Mucosa of rectum (tissue), 2 donors: ENCODE measurements at regions not wholly inside any gene's neighbourhood (a gene's known extent, or its start where the extent isn't known, plus 50 kb on each side); places are given as distances from the start of the nearest gene placed in this dataset.
"Not testable (repeated sequence)": the region's sequence is repeated elsewhere in the genome, so short reads cannot be mapped to it uniquely, and the experiment has no call there.

Source experiments
- H3K27ac ChIP-seq, 2 donors: one replicate each; pipeline ENCODE4 v1.7.0; 2013; ENCODE audit warnings: inconsistent platforms in 2 of 2, low read depth in 2 of 2, low read length in 2 of 2
- H3K27me3 ChIP-seq, 2 donors: one replicate each; pipeline ENCODE4 v1.7.0; 2013; ENCODE audit warnings: low read length in 2 of 2; ENCODE audit not compliant: control insufficient read depth in 2 of 2, insufficient read depth in 2 of 2
- H3K36me3 ChIP-seq, 2 donors: one replicate each; pipeline ENCODE4 v1.7.0; 2013; ENCODE audit warnings: low read length in 2 of 2; ENCODE audit not compliant: control insufficient read depth in 2 of 2, insufficient read depth in 2 of 2
- H3K4me1 ChIP-seq, 2 donors: one replicate each; pipeline ENCODE4 v1.7.0; 2013; ENCODE audit warnings: low read length in 2 of 2, mild to moderate bottlenecking in 1 of 2; ENCODE audit not compliant: control insufficient read depth in 2 of 2, insufficient read depth in 2 of 2
- H3K4me3 ChIP-seq, 2 donors: one replicate each; pipeline ENCODE4 v1.7.0; 2013; ENCODE audit warnings: low read length in 2 of 2
- H3K9ac ChIP-seq, 2 donors: one replicate each; pipeline ENCODE4 v1.7.0; 2013; ENCODE audit warnings: low read length in 2 of 2, low read depth in 1 of 2, mild to moderate bottlenecking in 1 of 2
- H3K9me3 ChIP-seq, 2 donors: one replicate each; pipeline ENCODE4 v1.7.0; 2013; ENCODE audit warnings: low read length in 2 of 2; ENCODE audit not compliant: control insufficient read depth in 2 of 2
- donor health status: healthy.
- donor health status: Normal muscosa, but diverticular disease.

DNA sequence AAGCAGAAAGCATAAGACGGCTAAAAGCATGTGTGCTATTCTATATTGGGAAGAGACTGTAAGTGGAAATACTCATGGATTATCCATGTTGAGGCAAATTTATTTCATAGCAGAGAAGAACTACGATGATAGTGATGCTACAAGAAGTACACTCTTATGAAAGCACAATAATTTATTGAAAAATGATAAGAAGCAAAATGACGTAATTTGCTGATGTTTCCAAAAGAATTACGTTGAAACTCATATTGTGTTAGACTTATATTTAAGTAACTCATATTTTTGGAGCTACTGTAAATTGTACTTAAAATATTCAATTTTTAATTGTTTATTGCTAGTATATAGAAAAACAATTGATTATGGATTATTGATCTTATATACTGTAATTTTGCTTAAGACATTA, 1622.5 kb downstream of the REEP3 start:
- Histone ChIP-seq H3K4me3 (no peak overlapping the region), H3K9me3 (no peaks in the 10 kb centered on the region), H3K27ac (no peak overlapping the region), H3K27me3 (no peaks in the 10 kb centered on the region), H3K9ac (no peak overlapping the region), H3K4me1 (no peaks in the 10 kb centered on the region), H3K36me3 (no peaks in the 10 kb centered on the region)

DNA sequence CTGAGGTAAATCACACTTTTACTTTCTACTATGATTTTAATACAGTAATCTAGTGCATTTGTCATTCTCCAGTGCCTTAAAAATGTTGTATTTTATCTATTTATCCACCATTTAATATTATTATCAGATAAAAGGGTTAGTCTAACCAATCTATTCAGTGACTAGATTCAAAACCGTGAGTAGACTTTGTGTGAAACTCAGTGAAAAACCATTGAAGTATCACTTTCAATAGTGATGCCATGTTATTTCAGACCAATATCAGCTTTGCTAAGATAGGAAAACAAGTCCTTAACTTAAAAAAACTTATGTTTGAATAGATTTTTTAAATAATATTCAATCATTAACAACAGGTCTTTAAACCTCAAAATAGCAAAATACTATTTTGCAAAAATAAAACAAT, 1628.7 kb downstream of the REEP3 start:
- H3K27me3 ChIP-seq = no peaks in the 10 kb centered on the region
- no peak overlapping the region for H3K4me3 ChIP-seq
- H3K4me1 ChIP-seq = no peaks in the 10 kb centered on the region
- no peaks in the 10 kb centered on the region for H3K9me3 ChIP-seq
- H3K36me3 ChIP-seq = no peaks in the 10 kb centered on the region
- no peak overlapping the region for H3K9ac ChIP-seq
- no peak overlapping the region for H3K27ac ChIP-seq

DNA sequence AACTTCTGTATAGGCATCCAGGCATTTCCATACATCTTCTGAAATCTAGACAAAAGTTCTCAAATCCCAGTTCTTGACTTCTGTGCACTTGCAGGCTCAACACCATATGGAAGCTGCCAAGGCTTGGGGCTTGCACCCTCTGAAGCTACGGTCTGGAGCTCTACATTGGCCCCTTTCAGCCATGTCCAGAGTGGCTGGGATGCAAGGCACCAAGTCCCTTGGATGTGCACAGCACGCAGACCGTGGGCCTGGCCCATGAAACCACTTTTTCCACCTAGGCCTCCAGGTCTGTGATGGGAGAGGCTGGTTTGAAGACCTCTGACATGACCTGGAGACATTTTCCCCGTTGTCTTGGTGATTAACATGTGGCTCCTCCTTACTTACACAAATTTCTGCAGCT, 1645.1 kb downstream of the REEP3 start:
- Histone ChIP-seq H3K4me1 (no peaks in the 10 kb centered on the region), H3K27ac (no peak overlapping the region), H3K4me3 (no peak overlapping the region), H3K27me3 (no peaks in the 10 kb centered on the region), H3K36me3 (no peaks in the 10 kb centered on the region), H3K9me3 (no peaks in the 10 kb centered on the region), H3K9ac (no peak overlapping the region)

DNA sequence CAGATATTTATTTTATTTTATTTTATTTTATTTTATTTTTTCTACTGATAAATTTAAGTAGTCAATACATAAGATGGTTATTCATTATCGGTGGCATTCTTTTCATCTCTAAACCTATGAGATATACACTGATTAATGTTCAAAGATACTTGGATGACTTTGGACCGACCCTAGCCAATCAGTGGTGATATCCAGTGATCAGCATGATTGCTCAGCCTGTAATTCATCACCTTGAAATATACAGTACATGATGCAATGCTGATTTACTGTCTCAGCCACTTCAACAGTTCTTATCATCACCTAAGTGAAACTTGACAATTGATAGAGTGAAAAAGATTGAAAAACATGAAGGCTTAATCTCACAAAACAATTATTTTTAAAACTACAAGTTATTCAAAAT, 1651.0 kb downstream of the REEP3 start:
- no peak overlapping the region for H3K27ac ChIP-seq
- H3K27me3 ChIP-seq = no peaks in the 10 kb centered on the region

DNA sequence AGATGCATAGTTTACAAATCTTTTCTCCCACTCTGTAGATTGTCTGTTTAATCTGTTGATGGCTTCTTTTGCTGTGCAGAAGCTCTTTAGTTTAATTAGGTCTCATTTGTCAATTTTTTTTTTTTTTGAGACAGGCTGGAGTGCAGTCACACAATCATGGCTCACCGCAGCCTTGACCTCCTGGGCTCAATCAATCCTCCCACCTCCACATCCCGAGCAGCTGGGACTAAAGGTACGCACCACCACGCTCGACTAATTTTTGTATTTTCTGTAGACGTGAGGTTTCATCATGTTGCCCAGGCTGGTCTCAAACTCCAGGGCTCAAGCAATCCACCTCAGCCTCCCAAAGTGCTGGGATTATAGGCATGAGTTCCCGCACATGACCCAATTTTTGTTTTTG, 1655.8 kb downstream of the REEP3 start:
- Histone ChIP-seq H3K36me3 (no peaks in the 10 kb centered on the region), H3K9me3 (no peaks in the 10 kb centered on the region), H3K9ac (no peak overlapping the region), H3K27me3 (no peaks in the 10 kb centered on the region), H3K4me3 (no peak overlapping the region), H3K27ac (no peak overlapping the region), H3K4me1 (no peaks in the 10 kb centered on the region)

More for the DNA sequence above, 1651.0 kb downstream of the REEP3 start:
- Histone ChIP-seq H3K9ac (no peak overlapping the region), H3K4me3 (no peak overlapping the region), H3K4me1 (no peaks in the 10 kb centered on the region), H3K9me3 (no peaks in the 10 kb centered on the region), H3K36me3 (no peaks in the 10 kb centered on the region)

DNA sequence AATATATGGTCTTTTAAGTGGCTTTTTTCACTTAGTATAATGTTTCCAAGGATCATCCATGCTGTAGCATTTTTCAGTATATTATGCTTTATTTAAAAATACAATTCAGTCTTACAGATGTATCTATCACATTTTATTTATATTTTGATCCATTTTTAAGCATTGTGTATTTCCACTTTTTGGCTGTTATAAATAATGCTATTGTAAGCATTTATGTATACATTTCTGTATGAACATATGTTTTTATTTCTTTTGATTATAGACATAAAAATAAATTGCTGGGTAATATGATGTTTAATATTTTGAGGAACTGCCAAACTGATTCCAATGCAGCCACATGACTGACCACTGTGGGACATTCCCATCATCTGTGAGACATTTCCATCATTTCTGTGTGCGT, 1662.0 kb downstream of the REEP3 start:
- Histone ChIP-seq H3K9ac (no peak overlapping the region), H3K27ac (no peak overlapping the region), H3K4me1 (no peaks in the 10 kb centered on the region), H3K9me3 (no peaks in the 10 kb centered on the region), H3K36me3 (no peaks in the 10 kb centered on the region), H3K27me3 (no peaks in the 10 kb centered on the region), H3K4me3 (no peak overlapping the region)

DNA sequence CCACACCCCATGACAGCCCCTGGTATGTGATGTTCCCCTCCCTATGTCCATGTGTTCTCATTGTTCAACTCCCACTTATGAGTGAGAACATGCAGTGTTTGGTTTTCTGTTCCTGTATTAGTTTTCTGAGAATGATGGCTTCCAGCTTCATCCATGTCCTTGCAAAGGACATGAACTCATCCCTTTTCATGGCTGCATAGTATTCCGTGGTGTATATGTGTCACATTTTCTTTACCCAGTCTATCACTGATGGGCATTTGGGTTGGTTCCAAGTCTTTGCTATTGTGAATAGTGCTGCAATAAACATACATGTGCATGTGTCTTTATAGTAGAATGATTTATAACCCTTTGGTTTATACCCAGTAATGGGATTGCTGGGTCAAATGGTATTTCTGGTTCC, 1665.5 kb downstream of the REEP3 start:
- not testable (repeated sequence) for H3K27me3 ChIP-seq, H3K27ac ChIP-seq, H3K4me3 ChIP-seq, H3K9ac ChIP-seq, H3K4me1 ChIP-seq, H3K9me3 ChIP-seq, H3K36me3 ChIP-seq

DNA sequence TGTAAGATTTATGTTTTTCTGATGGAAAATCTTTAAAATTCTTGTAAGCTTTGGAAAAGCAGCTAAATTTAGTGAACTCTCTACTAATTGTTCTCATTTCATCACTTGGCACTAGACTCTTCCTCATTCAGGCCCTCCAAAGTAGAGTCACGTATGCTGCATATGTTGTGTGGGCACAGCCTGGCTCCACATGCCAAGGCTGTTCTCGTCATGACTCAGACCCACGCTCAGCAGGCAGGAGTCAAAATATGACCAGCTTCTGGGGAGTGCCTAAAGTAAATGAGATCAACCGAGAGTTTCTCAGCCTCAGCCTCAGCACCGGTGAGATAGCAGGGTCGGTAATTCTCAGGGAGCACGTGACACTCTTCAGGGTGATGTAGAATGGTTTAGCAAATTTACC, 1672.9 kb downstream of the REEP3 start:
- H3K27me3 ChIP-seq = no peaks in the 10 kb centered on the region
- H3K27ac ChIP-seq = no peak overlapping the region
- H3K9me3 ChIP-seq = no peaks in the 10 kb centered on the region
- H3K4me1 ChIP-seq = no peaks in the 10 kb centered on the region
- no peaks in the 10 kb centered on the region for H3K36me3 ChIP-seq
- no peak overlapping the region for H3K4me3 ChIP-seq
- no peak overlapping the region for H3K9ac ChIP-seq

DNA sequence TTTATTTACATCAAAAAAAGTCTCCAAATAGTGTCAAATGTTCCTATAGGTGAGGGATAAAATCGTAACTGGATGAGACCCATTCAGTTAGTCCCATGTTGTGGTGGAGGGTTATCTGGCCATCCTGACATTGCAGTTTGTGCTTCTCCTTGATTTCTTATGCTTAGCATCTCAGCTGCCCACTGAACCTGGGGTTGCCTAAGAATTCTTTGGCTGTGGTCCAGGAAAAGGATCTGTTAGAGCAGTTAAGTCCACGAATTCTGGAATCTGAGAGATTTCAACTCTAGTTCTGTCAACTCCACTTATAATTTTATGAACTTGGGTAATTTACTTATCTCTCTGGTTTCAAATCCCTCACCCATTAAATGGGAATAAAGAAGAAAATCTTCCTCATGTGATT, 1673.4 kb downstream of the REEP3 start:
- Histone ChIP-seq H3K4me3 (no peak overlapping the region), H3K27me3 (no peaks in the 10 kb centered on the region), H3K9ac (no peak overlapping the region), H3K27ac (no peak overlapping the region), H3K4me1 (no peaks in the 10 kb centered on the region), H3K9me3 (no peaks in the 10 kb centered on the region), H3K36me3 (no peaks in the 10 kb centered on the region)

DNA sequence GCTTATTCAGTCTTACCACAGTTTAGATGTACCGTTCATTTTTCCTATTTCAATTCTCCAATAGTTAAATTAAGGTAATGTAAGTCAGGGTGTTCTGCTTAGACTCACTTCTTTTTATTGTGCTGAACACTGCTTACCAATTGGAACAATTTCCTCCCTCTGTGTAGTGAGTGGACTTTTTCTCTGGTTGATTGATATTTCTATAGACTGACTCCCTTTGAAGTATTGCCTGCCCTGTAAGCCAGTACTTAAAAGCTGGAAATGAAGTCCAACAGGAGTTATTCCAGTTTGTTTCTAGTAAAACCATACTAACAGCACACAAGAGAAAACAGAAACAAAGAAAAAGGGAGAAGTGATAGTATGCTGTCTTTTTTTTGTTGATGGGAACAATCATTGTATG, 1674.9 kb downstream of the REEP3 start:
- H3K9ac ChIP-seq = no peak overlapping the region
- H3K4me3 ChIP-seq = no peak overlapping the region
- H3K4me1 ChIP-seq = no peaks in the 10 kb centered on the region
- H3K27ac ChIP-seq = no peak overlapping the region
- H3K27me3 ChIP-seq = no peaks in the 10 kb centered on the region
- H3K9me3 ChIP-seq = no peaks in the 10 kb centered on the region
- H3K36me3 ChIP-seq = no peaks in the 10 kb centered on the region

DNA sequence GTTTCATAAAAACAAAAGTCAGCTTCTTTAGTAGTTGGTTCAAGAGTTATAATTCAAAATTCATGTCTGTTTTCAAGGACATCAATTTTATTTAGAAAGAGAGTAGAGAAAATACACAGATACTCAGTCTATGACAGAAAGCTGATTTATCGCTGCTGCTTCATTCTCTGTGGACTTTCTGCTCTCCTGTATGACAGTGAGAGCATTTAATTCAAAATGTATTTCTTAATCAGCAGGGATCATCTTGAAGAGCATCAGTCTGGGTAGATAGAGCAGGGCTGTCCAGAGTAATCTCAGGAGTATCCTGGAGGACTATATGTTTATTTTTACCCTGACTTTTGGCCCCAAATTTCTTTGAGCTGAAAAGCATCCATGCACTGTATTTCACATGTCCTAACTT, 1676.7 kb downstream of the REEP3 start:
- no peaks in the 10 kb centered on the region for H3K36me3 ChIP-seq
- no peak overlapping the region for H3K9ac ChIP-seq
- H3K27me3 ChIP-seq = no peaks in the 10 kb centered on the region
- no peak overlapping the region for H3K27ac ChIP-seq
- H3K9me3 ChIP-seq = no peaks in the 10 kb centered on the region
- H3K4me1 ChIP-seq = no peaks in the 10 kb centered on the region
- H3K4me3 ChIP-seq = no peak overlapping the region
